Spleen (tissue), 7 donors: ENCODE measurements at regions not wholly inside any gene's neighbourhood (a gene's known extent, or its start where the extent isn't known, plus 50 kb on each side); places are given as distances from the start of the nearest gene placed in this dataset.

Source experiments
- CTCF ChIP-seq, 11 experiments: fragments of 200-600 bp in 7 of 11; fragments of 450-650 bp in 4 of 11; sonication (generic) in 4 of 11; IDR thresholded peaks in 8 of 11; conservative IDR thresholded peaks in 3 of 11; 1 replicate in 7 of 11; 2 replicates in 4 of 11; pipeline versions ENCODE4 v1.4.0 to v1.8.0; 2016 to 2021; ENCODE audit warnings: antibody characterized with exemption in 11 of 11, inconsistent platforms in 4 of 11, mild to moderate bottlenecking in 1 of 11
- POLR2AphosphoS5 ChIP-seq, 3 donors: sonication (generic); formaldehyde crosslinking; IDR thresholded peaks; one replicate each; pipeline ENCODE4 v1.5.1; 2017; ENCODE audit warnings: antibody characterized with exemption in 3 of 3
- donor health status: DM: no; HTN: no; CAD: no; lungs with moderate emphysema.
- donor health status: DM: no; HTN: no; CAD: no.
- donor health status: DM: no; HTN: no; CAD: no.

- TF ChIP-seq POLR2AphosphoS5 (IDR thresholded peaks at IDR 0.05) (no peak), CTCF (IDR thresholded peaks at IDR 0.05 in 8 of 11, conservative IDR thresholded peaks at IDR 0.05 in 3 of 11) (no peak)
Observed at GRCh38 chr16:55001931-55002330, 71.3 kb downstream of the IRX5 start.
